Loucy (cell line): ENCODE measurements at regions not wholly inside any gene's neighbourhood (a gene's known extent, or its start where the extent isn't known, plus 50 kb on each side); places are given as distances from the start of the nearest gene placed in this dataset.

Source experiments
- H2AFZ ChIP-seq: fragments of 200-600 bp; sonication (generic); 2 replicates; pipeline ENCODE4 v1.6.0; 2016; ENCODE audit warnings: antibody characterized with exemption, mild to moderate bottlenecking, low read length, moderate library complexity
- H3F3A ChIP-seq: fragments of 200-600 bp; 2 replicates; pipeline ENCODE4 v1.6.0; 2016; ENCODE audit warnings: antibody characterized with exemption, low read depth, mild to moderate bottlenecking
- H3K27me3 ChIP-seq: fragments of 200-600 bp; sonication (generic); 2 replicates; pipeline ENCODE4 v1.6.1; 2014; ENCODE audit warnings: low read length, mild to moderate bottlenecking; ENCODE audit not compliant: insufficient read depth, poor library complexity, severe bottlenecking
- H3K36me3 ChIP-seq: fragments of 200-600 bp; sonication (generic); 2 replicates; pipeline ENCODE4 v1.6.1; 2016; ENCODE audit warnings: low read length; ENCODE audit not compliant: insufficient read depth
- H3K4me1 ChIP-seq: fragments of 200-600 bp; sonication (generic); 2 replicates; pipeline ENCODE4 v1.5.1; 2014; ENCODE audit warnings: low read length, mild to moderate bottlenecking; ENCODE audit not compliant: insufficient read depth, poor library complexity, severe bottlenecking
- H3K4me2 ChIP-seq: fragments of 200-600 bp; sonication (generic); 2 replicates; pipeline ENCODE4 v1.6.0; 2014; ENCODE audit warnings: antibody characterized with exemption, low read length, low read depth, mild to moderate bottlenecking; ENCODE audit not compliant: poor library complexity, severe bottlenecking
- H3K4me3 ChIP-seq: fragments of 200-600 bp; sonication (generic); 2 replicates; pipeline ENCODE4 v1.5.1; 2014; ENCODE audit warnings: low read length, mild to moderate bottlenecking, mixed read lengths; ENCODE audit not compliant: poor library complexity, severe bottlenecking
- H3K79me2 ChIP-seq: fragments of 200-600 bp; sonication (generic); 2 replicates; pipeline ENCODE4 v1.6.1; 2014; ENCODE audit warnings: low read length; ENCODE audit not compliant: insufficient read depth
- H3K9ac ChIP-seq: fragments of 200-600 bp; sonication (generic); 2 replicates; pipeline ENCODE4 v1.6.0; 2014; ENCODE audit warnings: mild to moderate bottlenecking, low read depth, low read length, moderate library complexity; ENCODE audit not compliant: poor library complexity, severe bottlenecking
- H3K9me2 ChIP-seq: fragments of 200-600 bp; sonication (generic); replicated peaks from 2 replicates; pipeline ENCODE4 v1.6.1; 2016; ENCODE audit warnings: low read depth, low read length, mixed read lengths
- H3K9me3 ChIP-seq: fragments of 200-600 bp; sonication (generic); 2 replicates; pipeline ENCODE4 v1.6.1; 2014; ENCODE audit warnings: mild to moderate bottlenecking, antibody characterized with exemption, low read length, low read depth; ENCODE audit not compliant: insufficient read depth
- H4K20me1 ChIP-seq: fragments of 200-600 bp; sonication (generic); 2 replicates; pipeline ENCODE4 v1.6.0; 2014; ENCODE audit warnings: antibody characterized with exemption, low read length, mild to moderate bottlenecking; ENCODE audit not compliant: insufficient read depth, poor library complexity, severe bottlenecking
- EZH2phosphoT487 ChIP-seq: fragments of 200-600 bp; IDR thresholded peaks from 2 replicates; pipeline ENCODE4 v1.6.1; 2018; ENCODE audit warnings: antibody characterized with exemption, mild to moderate bottlenecking, moderate library complexity, borderline replicate concordance
- TF ChIP-seq, protein P1 (sequence below): fragments of 200-600 bp; sonication (generic); conservative IDR thresholded peaks from 2 replicates; pipeline ENCODE4 v1.5.1; 2014; ENCODE audit warnings: mild to moderate bottlenecking, antibody characterized with exemption, low read length

DNA sequence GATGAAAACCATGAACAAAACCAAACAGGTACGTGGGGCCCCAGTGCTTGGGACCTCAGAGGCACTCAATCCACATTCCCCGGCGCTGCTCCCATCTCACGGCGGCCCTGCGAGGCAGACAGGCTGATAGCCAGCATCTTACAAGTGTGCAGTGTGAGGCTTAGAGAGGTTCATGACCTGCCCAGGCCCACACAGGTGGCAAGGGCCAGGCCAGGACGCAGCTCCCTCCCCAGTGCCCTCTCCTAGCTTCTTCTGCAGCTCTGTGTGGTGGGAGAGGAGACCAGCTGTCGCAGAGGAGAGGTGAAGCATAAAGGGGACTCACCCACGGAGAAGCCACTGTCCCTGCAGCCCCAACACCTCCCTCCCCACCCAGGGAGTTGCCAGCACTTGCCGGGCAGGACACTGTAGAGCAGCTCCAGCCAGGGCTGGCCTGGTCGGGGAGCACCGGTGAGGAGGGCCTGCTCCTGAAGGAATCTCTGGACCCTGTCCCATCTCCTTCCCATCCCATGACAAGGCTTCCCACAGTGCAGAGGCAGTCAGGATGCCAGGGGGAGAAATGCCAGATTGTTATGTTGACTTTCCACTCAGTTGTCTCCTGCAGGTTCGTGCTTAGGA, 92.4 kb upstream of the TMEM45B start:
- Histone ChIP-seq H3K79me2 (no peaks in the 10 kb centered on the region), H3K27me3 (no peaks in the 10 kb centered on the region), H3K9me3 (no peaks in the 10 kb centered on the region), H3F3A (no peaks in the 10 kb centered on the region), H3K4me1 (no peaks in the 10 kb centered on the region), H3K9ac (no peak overlapping the region), H3K9me2 (no peaks in the 10 kb centered on the region), H3K4me3 (no peak overlapping the region), H2AFZ (no peak overlapping the region), H3K36me3 (no peaks in the 10 kb centered on the region), H4K20me1 (no peaks in the 10 kb centered on the region), H3K4me2 (no peak overlapping the region)
- TF ChIP-seq EZH2phosphoT487 = no peak
- TF ChIP-seq, protein P1, sequence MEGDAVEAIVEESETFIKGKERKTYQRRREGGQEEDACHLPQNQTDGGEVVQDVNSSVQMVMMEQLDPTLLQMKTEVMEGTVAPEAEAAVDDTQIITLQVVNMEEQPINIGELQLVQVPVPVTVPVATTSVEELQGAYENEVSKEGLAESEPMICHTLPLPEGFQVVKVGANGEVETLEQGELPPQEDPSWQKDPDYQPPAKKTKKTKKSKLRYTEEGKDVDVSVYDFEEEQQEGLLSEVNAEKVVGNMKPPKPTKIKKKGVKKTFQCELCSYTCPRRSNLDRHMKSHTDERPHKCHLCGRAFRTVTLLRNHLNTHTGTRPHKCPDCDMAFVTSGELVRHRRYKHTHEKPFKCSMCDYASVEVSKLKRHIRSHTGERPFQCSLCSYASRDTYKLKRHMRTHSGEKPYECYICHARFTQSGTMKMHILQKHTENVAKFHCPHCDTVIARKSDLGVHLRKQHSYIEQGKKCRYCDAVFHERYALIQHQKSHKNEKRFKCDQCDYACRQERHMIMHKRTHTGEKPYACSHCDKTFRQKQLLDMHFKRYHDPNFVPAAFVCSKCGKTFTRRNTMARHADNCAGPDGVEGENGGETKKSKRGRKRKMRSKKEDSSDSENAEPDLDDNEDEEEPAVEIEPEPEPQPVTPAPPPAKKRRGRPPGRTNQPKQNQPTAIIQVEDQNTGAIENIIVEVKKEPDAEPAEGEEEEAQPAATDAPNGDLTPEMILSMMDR = no peak

DNA sequence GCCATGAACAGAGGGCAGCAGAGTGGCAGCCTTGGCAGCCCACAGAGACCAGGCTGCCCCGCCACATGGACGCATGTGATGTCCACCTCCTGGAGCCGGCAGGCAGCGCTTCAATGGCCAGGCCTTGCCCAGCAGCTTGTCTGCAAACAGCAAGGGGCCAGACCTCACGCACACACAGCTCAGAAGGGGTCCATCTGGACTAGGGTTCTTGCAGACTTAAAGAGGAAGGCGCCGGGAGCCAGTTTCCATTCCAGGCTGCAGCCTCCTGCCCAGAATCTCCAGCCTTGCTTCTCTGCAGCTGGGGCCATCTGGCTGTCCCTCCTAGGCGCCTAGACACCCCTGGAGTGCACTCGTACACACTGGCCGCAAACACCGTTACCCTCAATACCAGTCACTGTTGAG, 91.9 kb upstream of the TMEM45B start:
- no peaks in the 10 kb centered on the region for H3K9me3 ChIP-seq
- H3K4me1 ChIP-seq = no peaks in the 10 kb centered on the region
- H2AFZ ChIP-seq = no peak overlapping the region
- H3K4me3 ChIP-seq = no peak overlapping the region
- no peak overlapping the region for H3K9ac ChIP-seq
- H3K9me2 ChIP-seq = no peaks in the 10 kb centered on the region
- no peaks in the 10 kb centered on the region for H3K27me3 ChIP-seq
- H4K20me1 ChIP-seq = no peaks in the 10 kb centered on the region
- H3K4me2 ChIP-seq = no peak overlapping the region
- no peaks in the 10 kb centered on the region for H3F3A ChIP-seq
- no peak for TF ChIP-seq EZH2phosphoT487
- TF ChIP-seq, protein P1 = no peak
- no peaks in the 10 kb centered on the region for H3K79me2 ChIP-seq
- no peaks in the 10 kb centered on the region for H3K36me3 ChIP-seq

DNA sequence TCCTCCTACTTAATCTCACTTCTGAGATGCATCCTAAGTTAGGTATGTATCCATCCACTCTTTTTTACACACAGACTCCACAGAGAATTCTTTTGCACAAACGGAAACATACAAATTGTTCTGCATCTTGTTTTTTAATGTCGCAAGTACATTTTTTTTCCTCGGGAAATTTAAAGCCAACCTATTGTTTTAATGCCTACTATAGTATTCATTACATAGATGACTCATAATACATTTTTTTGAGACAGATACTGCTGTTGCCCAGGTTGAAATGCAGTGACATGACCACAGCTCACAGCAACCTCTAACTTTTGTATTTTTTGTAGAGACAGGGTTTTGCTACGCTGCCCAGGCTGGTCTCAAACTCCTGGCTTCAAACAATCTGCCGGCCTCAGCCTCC, 90.8 kb upstream of the TMEM45B start:
- Histone ChIP-seq H3K4me1 (no peaks in the 10 kb centered on the region), H2AFZ (no peak overlapping the region), H3F3A (no peaks in the 10 kb centered on the region), H3K27me3 (no peaks in the 10 kb centered on the region), H3K36me3 (no peaks in the 10 kb centered on the region), H3K9ac (no peak overlapping the region), H3K9me3 (no peaks in the 10 kb centered on the region), H3K4me3 (no peak overlapping the region), H3K4me2 (no peak overlapping the region), H4K20me1 (no peaks in the 10 kb centered on the region), H3K79me2 (no peaks in the 10 kb centered on the region), H3K9me2 (no peaks in the 10 kb centered on the region)
- TF ChIP-seq EZH2phosphoT487 = no peak
- TF ChIP-seq, protein P1 = no peak
